Kidney capillary endothelial cell (primary cell): ENCODE measurements at regions not wholly inside any gene's neighbourhood (a gene's known extent, or its start where the extent isn't known, plus 50 kb on each side); places are given as distances from the start of the nearest gene placed in this dataset.
"Not testable (repeated sequence)": the region's sequence is repeated elsewhere in the genome, so short reads cannot be mapped to it uniquely, and the experiment has no call there.

Source experiments
- DNase-seq: peaks from one replicate; pipeline ENCODE4 v3.0.0-alpha.2; 2018; ENCODE audit warnings: low spot score

GRCh38 chr18:53920312-53921075 is 304.0 kb downstream of the MBD2 start:
- DNase-seq, result no peak

GRCh38 chr18:53918091-53918490 is 306.4 kb downstream of the MBD2 start:
- DNase-seq, result no peak

GRCh38 chr18:53911200-53911599 is 313.3 kb downstream of the MBD2 start:
- no peak for DNase-seq

- peak; percentile 12 for DNase-seq
These were observed 314.8 kb downstream of the MBD2 start for GRCh38 chr18:53909668-53910067.

DNA sequence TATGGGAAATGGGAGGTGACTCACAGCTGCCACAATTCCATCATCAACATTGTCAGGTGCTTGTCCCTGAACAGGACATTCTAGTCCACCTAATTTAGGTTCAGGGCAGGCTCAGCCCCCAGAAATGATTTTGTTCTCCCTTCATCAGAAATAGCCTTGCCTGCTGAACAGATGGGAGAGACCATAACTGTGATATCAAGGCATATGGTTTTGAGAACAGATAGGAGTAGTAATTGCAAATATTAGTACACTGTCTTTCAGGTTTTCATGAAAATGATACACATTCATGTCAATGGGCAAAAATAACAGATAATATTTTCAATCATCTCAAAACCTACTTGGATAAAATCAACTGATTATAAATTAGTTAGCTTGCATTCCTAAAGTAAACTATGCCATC is 316.5 kb downstream of the MBD2 start:
- no peak for DNase-seq

DNA sequence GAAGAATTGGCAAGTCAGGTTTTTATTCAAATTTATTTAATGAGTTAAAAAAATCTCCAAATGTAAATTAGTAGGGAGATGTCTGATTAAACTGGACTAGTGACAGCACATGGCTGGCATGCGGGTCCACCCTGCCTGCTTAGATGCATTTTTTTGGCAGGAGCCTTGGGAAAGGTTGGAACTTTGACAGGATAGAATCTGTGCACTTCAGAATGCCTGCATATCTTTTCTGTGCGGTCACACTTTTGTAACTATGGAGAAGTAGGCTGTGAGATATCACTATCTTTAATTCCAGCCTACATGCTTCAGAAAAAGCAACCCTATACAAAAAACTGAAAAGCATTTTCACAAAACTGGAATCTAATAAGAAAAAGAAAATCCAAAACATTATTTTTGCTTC is 317.8 kb downstream of the MBD2 start:
- DNase-seq, result no peak

GRCh38 chr18:53894675-53895442 is 329.6 kb downstream of the MBD2 start:
- no peak for DNase-seq

DNA sequence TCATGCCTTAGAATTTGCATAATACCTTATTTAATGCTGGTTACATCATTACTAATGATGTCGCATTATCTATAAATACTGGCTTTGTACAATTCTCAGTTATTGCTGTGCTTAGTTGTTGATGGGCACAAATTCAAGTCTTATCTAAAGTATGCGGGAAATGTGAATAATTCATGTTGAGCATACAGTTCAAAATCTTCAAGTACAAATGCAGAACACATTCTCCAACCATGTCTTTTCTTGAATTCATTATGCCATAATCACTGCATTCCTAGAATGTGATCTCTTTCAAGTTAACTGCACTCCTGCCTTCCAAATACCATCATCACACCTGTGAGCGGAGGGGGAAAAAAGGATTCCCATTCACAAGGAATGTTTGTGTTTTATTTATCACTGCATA is 337.0 kb downstream of the MBD2 start:
- no peak for DNase-seq

GRCh38 chr18:53886058-53886457 is 338.4 kb downstream of the MBD2 start:
- no peak for DNase-seq

GRCh38 chr18:53883771-53884170 is 340.7 kb downstream of the MBD2 start:
- no peak for DNase-seq

- no peak for DNase-seq
These were observed 350.4 kb downstream of the MBD2 start for GRCh38 chr18:53874103-53874502.

GRCh38 chr18:53864770-53865169 is 359.7 kb downstream of the MBD2 start:
- DNase-seq, result no peak

DNA sequence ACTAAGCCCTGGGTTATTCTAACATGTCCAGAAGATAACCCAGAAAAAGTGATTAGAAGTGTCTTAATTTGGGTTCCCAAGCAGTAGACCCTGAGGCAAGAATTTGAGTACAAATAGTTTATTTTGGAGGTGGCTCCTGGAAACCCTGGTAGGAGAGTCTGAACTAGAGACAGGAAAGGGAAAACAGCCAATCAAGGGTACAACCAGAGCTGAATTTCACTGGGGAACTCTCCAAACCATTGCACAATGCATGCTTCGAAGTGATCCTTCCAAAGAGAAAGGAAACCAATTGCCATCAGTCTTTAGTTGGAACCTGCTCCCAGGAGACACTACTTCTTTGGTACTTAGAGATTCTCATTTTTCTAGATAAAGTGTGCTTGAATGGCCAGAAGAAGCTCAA is 361.5 kb downstream of the MBD2 start:
- no peak for DNase-seq

DNA sequence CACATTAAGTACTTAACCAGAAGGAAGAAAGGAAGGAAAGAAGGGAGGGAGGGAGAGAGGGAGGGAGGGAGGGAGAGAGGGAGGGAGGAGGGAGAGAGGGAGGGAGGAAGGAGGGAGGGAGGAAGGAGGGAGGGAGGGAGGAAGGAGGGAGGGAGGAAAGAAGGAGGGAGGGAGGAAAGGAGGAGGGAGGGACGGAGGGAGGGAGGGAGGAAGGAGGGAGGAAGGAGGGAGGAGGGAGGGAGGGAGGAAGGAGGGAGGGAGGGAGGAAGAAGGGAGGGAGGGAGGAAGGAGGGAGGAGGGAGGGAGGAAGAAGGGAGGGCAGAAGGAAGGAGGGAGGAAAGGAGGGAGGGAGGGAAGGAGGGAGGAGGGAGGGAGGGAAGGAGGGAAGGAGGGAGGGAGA is 363.3 kb downstream of the MBD2 start:
- DNase-seq, result no peak

GRCh38 chr18:53859764-53860163 is 364.7 kb downstream of the MBD2 start:
- DNase-seq, result no peak

DNA sequence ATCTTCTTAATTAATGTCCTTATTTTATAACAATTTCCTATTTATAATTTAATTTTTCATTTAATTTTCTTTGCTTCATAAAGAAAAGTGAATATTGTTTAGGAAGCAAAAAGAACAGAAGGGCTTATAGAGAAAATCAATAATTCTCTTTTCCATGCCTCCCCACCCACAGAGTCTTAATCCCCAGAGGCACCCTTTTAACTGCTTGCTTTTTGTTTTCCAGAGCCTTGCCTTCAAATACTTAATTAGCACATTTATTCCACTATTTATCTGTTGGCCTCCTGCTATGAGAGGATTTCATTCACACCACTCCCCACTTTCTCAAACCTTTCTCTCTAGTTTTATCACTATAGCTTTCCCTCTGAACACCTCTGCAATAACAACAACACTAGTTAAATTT is 373.6 kb downstream of the MBD2 start:
- DNase-seq, result no peak

DNA sequence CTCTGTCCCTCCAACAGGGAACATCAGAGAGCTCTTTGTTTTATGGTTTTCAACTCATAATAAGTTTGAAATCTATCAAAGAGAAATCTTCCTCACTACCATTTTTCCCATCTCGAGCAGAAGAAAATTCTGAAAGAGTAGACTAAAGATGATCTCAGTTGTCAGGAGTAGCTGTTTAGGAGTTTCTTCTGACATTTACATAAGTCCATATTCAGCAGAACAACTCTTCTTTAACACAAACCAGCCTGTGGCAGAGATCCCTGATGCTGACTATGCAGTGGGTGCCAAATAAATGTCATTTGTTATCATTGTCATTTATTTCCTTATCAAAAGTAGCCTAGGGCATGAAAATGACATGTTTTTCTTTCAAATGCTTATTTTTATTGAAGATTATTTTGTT is 380.7 kb downstream of the MBD2 start:
- no peak for DNase-seq

DNA sequence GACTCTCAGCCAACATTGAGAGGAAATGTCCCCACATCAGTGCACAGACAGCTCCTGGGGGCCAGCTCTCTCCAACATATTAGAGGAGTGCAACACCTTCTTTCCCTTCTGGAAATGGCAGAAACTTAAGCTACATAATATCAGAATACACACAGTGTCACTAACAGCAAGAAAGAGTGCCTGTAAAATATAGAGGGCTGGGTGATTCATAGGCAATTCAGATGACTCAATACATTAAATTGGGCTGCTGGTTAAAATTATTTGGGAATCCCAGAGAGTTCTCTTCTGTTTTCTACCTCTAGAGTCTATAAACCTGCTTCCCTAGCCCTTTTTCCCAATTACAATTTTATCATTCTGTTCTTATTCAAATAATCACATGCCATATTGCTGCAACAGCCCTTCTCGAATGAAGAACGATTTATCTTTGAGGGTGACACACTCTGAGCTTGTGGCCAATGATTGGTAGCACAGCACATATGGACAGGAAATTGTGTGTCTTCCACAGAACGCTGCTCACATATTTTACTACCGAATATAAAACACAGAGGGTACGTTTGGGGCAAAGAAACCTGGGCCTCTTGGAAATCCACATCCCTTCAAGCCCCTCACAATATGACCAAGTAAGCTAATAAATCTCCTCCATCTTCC is 381.2 kb downstream of the MBD2 start:
- DNase-seq, result no peak

DNA sequence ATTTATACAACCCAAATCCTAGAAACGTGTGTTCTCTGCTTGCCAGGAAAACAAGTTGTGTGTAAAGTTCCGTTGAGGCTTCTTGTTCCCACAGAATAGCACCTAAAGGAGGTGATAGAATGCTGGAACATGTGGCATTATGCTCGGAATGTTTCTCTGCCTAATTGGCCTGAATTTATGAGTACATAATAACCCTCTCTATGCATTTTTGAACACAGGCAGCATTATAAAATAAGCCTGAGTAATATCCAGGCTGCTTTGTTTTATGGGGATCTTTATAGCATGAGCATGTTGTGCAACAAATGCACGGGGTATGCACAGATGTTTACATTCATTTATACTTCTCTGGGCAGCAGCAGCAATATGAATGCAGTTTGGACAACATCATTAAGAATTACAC is 385.7 kb downstream of the MBD2 start:
- DNase-seq, result no peak

GRCh38 chr18:53821141-53821540 is 403.3 kb downstream of the MBD2 start:
- not testable (repeated sequence) for DNase-seq

DNA sequence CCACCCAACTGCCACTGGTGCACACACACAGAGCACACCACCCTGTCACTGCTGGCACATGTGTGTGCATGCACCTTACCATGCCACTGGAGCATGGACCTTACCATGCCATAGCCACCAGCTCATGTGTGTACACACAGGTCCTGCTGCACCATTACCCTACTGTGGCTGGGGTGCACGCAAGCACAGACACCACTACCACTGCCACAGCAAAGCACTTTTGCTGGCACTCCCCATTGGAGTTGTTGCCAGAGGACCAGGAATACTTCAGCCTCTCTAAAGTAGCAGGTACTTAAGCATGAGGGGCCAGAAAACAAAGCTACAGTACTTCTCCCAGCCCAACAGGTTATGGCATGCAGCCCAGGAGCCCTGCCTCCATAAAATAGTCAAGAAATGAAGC is 404.8 kb downstream of the MBD2 start:
- DNase-seq, result no peak

DNA sequence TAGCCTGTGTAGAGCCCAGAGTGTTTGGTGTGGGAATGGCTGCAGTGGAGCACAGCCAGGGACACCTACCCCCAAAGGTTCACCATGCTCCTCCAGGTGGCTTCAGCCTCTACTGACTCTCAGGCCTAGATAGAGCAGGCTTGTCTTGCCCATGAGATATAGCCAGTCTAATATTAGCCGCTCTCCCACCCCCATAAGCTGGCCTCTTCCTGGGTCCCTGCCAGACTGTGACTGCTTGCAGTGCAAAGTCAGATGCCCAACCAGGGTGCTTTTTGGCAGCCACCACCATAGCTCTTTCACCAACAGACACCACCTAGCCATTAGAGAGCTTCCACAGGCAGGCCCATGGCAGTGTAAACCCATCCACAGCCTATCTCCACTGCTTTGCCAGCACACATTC is 405.3 kb downstream of the MBD2 start:
- no peak for DNase-seq
